CD4-positive, alpha-beta T cell treated with Interleukin-21 for 1 hour (primary cell): ENCODE measurements at regions not wholly inside any gene's neighbourhood (a gene's known extent, or its start where the extent isn't known, plus 50 kb on each side); places are given as distances from the start of the nearest gene placed in this dataset.
"Not testable (repeated sequence)": the region's sequence is repeated elsewhere in the genome, so short reads cannot be mapped to it uniquely, and the experiment has no call there.

Experiments
- DNase-seq: peaks from one replicate; pipeline ENCODE4 v3.0.0-alpha.2; 2020

- DNase-seq = not testable (repeated sequence)
Observed at GRCh38 chr22:23436354-23437106, 143.6 kb downstream of the IGLL1 start.

- not testable (repeated sequence) for DNase-seq
Observed at GRCh38 chr22:23435186-23435585, 144.9 kb downstream of the IGLL1 start.

- DNase-seq = not testable (repeated sequence)
Observed at GRCh38 chr22:23434198-23434830, 145.8 kb downstream of the IGLL1 start.

DNA sequence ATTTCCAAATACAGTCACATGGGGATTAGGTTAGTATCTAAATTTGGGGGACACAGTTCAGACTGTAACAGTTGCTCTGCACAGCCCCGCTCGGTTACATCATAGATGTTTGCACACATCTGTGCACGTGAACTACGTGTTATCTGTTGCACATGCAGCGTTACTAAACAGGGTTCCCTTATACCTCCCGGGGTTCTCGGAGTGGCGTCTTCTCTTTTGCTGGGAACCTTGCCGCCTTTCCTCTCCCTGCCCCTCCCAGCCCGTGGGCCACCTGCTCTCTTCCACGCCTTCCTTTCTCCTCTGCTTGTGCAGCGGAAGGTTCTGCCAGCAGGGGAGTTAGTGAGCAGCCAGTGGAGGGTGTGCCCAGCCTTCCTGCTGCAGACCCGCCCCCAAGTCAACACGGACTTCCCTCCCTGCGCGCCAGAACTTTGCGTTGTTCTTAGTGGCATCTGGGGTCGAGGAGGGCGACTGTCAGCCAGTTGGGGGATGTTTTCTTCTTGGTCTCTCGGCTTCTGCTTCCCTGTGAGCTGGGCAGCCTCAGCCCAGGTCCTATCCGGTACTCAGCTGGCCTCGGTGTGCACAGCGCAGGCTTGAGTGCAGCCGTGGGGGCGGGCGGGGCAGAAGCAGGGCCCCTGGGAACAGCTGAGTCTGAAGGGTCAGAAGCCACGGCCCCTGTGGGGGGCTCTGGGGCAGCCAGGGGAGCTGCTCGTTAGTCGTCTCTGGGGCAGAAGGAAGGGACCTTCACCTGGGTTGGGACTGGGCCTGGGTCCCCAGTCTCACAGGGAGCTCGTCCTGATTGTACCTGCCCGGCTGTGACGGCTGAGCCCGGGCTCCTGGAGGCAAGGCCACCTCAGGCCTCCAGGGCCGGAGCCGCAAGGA is 146.7 kb downstream of the IGLL1 start:
- DNase-seq = peak; percentile 50

GRCh38 chr22:23432719-23433118 is 147.4 kb downstream of the IGLL1 start:
- not testable (repeated sequence) for DNase-seq

DNA sequence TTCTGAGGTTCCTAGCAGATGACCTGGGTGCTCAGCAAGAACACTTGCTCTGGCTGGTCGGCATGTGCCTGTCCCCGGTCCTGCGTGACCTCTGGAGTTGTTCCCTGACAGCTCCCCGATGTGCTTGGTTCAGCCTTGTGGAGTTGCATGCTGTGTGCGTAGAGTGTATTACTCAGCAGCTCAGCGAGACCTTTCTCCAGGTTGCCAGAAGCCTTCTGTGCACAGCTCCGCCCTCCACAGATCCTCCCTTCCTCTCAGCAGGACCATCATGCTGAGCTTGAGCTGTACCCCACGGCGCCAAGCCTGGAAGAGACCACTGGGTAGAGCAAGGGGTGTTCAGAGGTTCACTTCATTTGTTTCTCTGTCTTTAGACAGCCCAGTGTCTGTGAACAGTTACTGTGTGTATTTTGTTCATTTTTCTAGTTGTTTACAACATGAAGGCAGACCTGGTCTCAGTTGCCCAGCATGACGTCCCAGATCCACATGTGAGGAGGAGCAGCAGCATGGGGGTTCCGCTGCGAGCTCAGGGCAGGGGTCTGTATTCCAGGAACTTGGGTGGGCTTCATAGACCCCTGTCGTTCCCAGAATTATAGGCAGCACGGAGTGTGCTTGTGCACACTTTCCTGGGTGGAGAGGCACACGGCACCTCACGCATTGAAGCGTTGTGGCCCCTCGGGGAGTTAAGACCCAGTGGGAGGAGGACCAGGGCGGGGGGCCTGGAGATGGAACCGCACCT is 148.6 kb downstream of the IGLL1 start:
- DNase-seq = no peak

DNA sequence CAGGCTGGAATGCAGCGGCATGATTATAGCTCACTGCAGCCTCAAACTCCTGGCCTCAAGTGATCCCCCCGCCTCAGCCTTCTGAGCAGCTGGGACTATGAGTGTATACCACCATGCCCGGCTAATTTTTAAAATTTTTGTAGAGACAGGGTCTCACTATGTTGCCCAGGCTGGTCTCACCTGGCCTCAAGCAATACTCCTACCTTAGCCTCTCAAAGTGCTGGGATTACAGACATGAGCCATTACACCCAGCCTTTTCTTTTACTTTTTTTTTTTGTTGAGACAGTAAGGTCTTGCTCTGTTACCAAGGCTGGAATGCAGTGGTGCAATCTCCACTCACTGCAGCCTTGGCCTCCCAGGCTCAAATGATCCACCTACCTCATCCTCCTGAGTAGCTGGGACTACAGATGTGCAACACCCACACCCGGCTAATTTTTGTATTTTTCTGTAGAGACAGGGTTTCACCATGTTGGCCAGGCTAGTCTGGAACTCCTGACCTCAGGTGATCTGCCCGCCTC is 155.5 kb downstream of the IGLL1 start:
- not testable (repeated sequence) for DNase-seq

DNA sequence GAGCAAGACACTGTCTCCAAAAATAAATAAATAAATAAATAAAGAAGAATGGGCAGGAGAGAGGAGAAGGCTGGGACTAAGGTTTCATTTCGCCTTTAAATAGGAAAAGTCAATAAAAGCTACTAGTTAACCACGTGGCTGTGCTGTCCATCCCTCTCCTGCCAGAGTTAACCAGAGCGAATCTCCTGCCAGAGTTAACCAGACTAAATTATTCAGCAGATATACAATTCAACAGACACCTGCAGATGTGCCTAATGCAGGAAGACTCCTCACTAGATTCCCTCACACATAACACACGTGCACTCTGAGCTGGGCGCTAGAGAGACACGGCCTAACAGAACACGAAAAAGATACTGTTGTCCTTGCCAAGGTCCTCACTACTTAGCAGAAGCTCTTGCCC is 156.1 kb downstream of the IGLL1 start:
- DNase-seq = no peak

GRCh38 chr22:23422281-23422680 is 157.8 kb downstream of the IGLL1 start:
- DNase-seq = not testable (repeated sequence)

- DNase-seq = not testable (repeated sequence)
Observed at GRCh38 chr22:23421300-23421699, 158.8 kb downstream of the IGLL1 start.

GRCh38 chr22:23419931-23420330 is 160.2 kb downstream of the IGLL1 start:
- no peak for DNase-seq

GRCh38 chr22:23419171-23419570 is 160.9 kb downstream of the IGLL1 start:
- DNase-seq = no peak

GRCh38 chr22:23418159-23418788 is 161.8 kb downstream of the IGLL1 start:
- no peak for DNase-seq

- DNase-seq = not testable (repeated sequence)
Observed at GRCh38 chr22:23417327-23417726, 162.8 kb downstream of the IGLL1 start.

GRCh38 chr22:23416169-23416690 is 163.9 kb downstream of the IGLL1 start:
- DNase-seq = not testable (repeated sequence)

DNA sequence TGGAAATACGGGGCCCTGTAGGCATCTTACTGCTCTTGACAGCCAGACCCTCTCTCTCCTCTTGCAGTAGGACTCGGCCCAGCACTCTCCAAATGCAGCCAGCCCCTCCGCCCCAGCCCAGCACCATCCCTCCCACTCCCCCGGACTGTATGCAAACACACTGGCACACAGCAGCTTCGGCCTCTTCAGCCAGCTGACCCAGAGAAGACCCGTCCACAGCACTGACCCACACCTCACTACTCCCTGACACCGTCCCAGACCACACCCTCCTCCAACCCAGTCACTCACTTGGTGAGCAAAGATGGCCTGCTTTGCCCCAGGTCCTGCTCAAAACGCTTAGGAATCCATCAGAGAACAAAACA is 164.6 kb downstream of the IGLL1 start:
- no peak for DNase-seq

- no peak for DNase-seq
Observed at GRCh38 chr22:23414727-23415489, 165.2 kb downstream of the IGLL1 start.

DNA sequence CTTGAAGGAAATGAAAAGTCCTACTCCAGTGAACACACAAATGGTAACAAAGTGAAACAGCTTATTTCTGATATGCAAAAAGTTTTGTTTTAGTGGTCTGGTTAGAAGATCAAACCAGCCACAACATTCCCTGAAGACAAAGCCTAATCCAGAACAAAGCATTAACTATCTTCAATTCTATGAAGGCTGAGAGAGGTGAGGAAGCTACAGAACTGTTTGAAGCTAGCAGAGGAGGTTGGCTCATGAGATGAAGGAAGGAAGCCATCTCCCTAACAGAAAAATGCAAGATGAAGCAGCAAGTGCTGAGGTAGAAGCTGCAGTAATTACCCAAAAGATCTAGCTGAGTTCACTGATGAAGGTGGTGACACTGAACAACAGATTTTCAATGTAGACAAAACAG is 168.4 kb downstream of the IGLL1 start:
- no peak for DNase-seq

DNA sequence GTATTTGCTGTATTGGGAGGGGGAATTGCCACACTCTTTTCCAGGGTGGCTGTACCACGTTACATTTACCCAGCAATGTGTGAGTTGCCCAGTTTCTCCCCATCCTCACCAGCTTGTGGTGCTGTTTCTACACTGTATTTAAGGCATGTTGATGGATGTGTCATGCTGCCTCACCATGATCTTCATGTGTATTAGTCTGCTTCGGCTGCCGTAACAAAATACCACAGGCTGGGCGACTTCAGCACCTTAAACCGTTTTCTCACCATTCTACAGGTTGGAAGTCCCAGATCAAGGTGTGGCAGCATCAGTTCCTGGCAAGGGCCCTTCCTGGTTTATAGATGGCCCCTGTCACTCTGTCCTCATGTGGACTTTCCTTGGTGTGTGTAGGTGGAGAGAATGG is 169.7 kb downstream of the IGLL1 start:
- no peak for DNase-seq

GRCh38 chr22:23409976-23410375 is 170.1 kb downstream of the IGLL1 start:
- no peak for DNase-seq

DNA sequence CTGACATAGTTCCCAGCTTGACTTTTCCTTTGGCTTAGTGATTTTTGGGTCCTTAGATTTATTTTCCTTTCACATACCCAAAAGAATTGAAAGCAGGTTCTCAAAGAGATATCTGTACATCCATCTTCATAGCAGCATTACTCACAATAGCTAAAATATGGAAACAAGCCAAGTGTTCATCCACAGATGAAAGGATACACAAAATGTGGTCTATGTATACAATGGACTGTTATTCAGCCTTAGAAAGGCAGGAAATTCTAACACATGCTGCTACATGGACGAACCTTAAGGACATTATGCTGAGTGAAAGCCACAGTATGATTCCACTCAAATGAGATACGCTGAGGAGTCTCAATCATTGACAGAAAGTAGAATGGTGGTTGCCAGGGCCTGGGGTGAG is 171.8 kb downstream of the IGLL1 start:
- DNase-seq = no peak
